ENCODE measurements at regions not wholly inside any gene's neighbourhood (a gene's known extent, or its start where the extent isn't known, plus 50 kb on each side); places are given as distances from the start of the nearest gene placed in this dataset.

DNA sequence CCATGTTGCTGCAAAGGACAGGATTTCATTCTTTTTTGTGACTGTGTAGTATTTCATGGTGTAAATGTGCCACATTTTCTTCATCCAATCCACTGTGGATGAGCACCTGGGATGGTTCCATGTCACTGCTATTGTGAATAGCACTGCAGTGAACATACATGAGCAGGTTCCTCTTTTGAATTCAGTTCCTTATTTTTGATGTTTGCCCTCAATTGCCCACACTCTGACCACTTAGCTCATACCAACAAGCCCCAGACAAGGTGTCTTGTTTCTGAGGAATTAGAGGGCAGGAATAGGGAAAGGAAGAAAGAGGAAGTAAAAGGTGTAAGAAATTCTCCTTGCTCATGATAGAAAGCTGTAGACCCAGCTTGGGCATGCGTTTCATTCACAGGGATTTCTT, 244.2 kb upstream of the ZNF507 start:
- H3K9ac ChIP-seq (ENCODE audit: low read depth, low read length) = no peak overlapping the region
- H3K36me3 ChIP-seq (ENCODE audit: control insufficient read depth, insufficient read depth, low read length) = no peaks in the 10 kb centered on the region
- no peak overlapping the region for H3K4me3 ChIP-seq (ENCODE audit: low read depth, low read length)
- no peaks in the 10 kb centered on the region for H3K27me3 ChIP-seq (ENCODE audit: control insufficient read depth, insufficient read depth, low read length)
- H3K27ac ChIP-seq (ENCODE audit: low read depth, low read length) = no peak overlapping the region
- peaks cover 16% of the 10 kb centered on the region for H3K9me3 ChIP-seq (ENCODE audit: control insufficient read depth, insufficient read depth, low read length)
- H3K4me1 ChIP-seq (ENCODE audit: control insufficient read depth, insufficient read depth, low read length) = peaks cover 15% of the 10 kb centered on the region

DNA sequence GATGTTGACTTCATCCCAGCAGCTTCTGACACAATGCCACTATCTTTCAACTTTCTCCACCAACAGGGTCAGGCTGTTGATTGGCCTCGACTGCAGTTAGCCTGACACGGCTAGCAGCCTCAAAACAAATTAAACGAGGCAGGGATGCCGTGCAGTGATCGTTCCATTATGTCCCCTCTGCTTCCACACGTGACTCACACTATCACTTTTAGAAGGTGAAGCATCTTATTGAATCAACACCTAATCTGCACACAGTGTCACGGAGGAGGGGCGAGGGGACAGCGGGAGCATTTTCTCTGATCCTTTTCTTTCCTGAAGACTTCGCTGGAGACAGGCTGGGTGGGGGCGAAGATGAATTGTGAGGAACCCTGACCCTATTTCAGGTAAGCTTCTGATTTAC, 241.9 kb upstream of the ZNF507 start:
- peaks cover 16% of the 10 kb centered on the region for H3K9me3 ChIP-seq (ENCODE audit: control insufficient read depth, insufficient read depth, low read length)
- no peak overlapping the region for H3K4me3 ChIP-seq (ENCODE audit: low read depth, low read length)
- no peak overlapping the region for H3K9ac ChIP-seq (ENCODE audit: low read depth, low read length)
- no peaks in the 10 kb centered on the region for H3K27me3 ChIP-seq (ENCODE audit: control insufficient read depth, insufficient read depth, low read length)
- H3K36me3 ChIP-seq (ENCODE audit: control insufficient read depth, insufficient read depth, low read length) = no peaks in the 10 kb centered on the region
- H3K4me1 ChIP-seq (ENCODE audit: control insufficient read depth, insufficient read depth, low read length) = peaks cover 5% of the 10 kb centered on the region
- no peak overlapping the region for H3K27ac ChIP-seq (ENCODE audit: low read depth, low read length)

DNA sequence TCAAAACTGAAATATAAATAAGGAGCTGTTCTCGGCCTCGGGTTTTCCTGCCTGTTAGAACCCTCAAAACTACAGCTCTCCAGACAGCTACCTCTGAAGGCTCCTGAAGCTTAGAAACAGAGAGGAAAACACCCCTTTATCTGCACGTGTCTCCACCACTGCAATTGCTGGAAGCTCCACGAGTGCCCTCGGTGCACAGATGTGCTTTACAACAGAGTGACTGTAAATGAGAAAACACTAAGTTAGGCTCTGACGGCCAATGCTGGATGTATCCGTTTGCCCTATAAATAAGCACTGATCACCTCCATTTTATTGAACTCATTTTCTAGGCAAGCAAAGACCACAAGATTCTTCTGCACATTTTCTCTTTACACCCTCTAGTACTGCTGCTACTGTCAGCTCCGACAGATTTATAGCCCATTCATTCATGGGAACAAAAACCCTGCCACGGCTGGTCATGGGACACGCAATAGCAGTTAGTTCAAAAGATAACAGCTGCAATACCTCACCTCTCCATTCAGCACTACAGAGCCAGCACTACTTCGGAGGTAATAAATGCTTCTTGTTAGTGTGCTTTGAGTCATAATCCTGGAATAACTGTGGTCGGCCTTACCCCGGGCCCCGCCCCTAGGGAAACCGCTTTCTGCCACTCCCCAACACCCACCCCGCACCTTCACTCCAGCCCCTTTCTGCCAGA, 241.1 kb upstream of the ZNF507 start:
- Histone ChIP-seq H3K27ac (ENCODE audit: low read depth, low read length) (no peak overlapping the region), H3K9me3 (ENCODE audit: control insufficient read depth, insufficient read depth, low read length) (peaks cover 16% of the 10 kb centered on the region), H3K4me1 (ENCODE audit: control insufficient read depth, insufficient read depth, low read length) (no peaks in the 10 kb centered on the region), H3K36me3 (ENCODE audit: control insufficient read depth, insufficient read depth, low read length) (no peaks in the 10 kb centered on the region), H3K27me3 (ENCODE audit: control insufficient read depth, insufficient read depth, low read length) (no peaks in the 10 kb centered on the region), H3K9ac (ENCODE audit: low read depth, low read length) (no peak overlapping the region), H3K4me3 (ENCODE audit: low read depth, low read length) (no peak overlapping the region)

DNA sequence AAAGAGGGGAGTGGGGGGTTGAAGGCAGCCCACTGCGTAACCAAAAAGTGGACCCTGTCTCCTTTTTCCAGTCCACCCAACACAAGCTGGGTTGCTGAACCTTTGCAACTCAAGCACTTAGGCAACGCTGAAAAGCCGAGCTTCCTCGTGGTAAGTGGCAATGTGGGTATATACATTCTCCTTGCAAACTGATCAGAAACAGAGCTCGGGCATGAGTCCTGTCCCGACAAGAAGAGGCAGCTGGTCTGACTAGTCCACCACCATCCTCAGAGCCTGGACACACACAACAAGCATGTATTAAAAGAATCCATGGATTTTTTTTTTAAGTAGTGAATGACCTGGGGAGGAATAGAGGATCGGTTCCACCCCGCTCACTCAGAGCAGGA, 240.6 kb upstream of the ZNF507 start:
- Histone ChIP-seq H3K36me3 (ENCODE audit: control insufficient read depth, insufficient read depth, low read length) (no peaks in the 10 kb centered on the region), H3K9me3 (ENCODE audit: control insufficient read depth, insufficient read depth, low read length) (peaks cover 11% of the 10 kb centered on the region), H3K9ac (ENCODE audit: low read depth, low read length) (no peak overlapping the region), H3K4me1 (ENCODE audit: control insufficient read depth, insufficient read depth, low read length) (no peaks in the 10 kb centered on the region), H3K27ac (ENCODE audit: low read depth, low read length) (no peak overlapping the region), H3K4me3 (ENCODE audit: low read depth, low read length) (no peak overlapping the region), H3K27me3 (ENCODE audit: control insufficient read depth, insufficient read depth, low read length) (no peaks in the 10 kb centered on the region)

DNA sequence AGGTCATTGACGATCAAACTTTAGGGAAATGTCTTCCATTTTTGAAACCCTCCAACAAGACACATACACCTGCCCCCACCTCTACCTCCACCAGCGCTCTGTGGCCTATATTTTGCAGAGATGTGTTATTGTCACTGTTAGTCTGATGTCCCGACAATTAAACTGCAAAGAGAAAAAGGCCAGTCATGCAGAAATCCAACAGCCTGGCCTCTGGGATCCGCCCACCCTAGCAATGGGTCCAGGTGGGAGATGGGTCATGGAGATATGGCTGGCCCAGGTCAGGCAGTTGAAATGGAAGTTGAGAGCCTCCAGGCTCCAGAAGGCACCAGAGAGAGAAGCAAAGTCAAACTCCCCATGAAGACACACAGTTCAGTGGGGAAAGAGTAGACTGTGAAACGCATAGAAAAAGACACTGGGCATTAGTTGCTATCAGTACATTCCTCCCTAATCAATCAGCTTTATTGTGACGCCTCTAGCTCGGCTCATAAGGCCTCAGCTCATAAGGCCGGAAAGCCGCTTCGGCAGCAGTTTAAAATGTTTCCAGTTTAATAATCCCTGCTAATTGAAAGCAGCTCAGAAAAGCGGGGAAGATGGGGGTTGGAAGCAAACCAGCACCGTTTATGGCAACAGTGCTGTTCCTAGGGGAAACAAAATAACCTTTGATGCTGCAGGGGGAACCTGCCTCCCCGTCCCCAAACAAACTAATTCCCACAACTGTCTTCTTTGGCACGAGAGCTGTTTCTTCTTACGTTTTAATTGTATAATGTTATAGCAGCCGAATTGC, 239.7 kb upstream of the ZNF507 start:
- Histone ChIP-seq H3K9ac (ENCODE audit: low read depth, low read length) (no peak overlapping the region), H3K27me3 (ENCODE audit: control insufficient read depth, insufficient read depth, low read length) (no peaks in the 10 kb centered on the region), H3K4me1 (ENCODE audit: control insufficient read depth, insufficient read depth, low read length) (no peaks in the 10 kb centered on the region), H3K4me3 (ENCODE audit: low read depth, low read length) (no peak overlapping the region), H3K9me3 (ENCODE audit: control insufficient read depth, insufficient read depth, low read length) (0 out of 2 replicates have a peak, but pooled peaks cover 2% of the 10 kb centered on the region), H3K27ac (ENCODE audit: low read depth, low read length) (no peak overlapping the region), H3K36me3 (ENCODE audit: control insufficient read depth, insufficient read depth, low read length) (no peaks in the 10 kb centered on the region)

DNA sequence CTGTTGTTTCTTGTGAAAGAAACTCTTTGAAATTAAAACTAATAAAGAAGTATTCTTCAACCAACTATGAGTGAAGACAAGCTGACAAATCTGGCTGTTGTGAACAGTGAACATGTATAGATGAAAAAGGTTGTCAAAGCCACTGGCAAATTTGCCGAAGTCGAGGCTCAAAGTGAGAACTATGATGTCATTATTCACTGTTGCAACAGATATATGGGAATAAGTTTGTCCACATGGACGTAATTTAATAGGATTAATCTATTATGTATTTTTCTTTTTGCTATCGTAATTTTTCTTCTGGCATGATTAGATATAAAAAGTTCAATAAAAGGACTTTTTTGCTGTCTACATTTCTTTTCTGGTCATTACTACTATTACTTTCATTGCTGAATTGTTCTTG, 223.2 kb upstream of the ZNF507 start:
- Histone ChIP-seq H3K36me3 (ENCODE audit: control insufficient read depth, insufficient read depth, low read length) (no peaks in the 10 kb centered on the region), H3K27ac (ENCODE audit: low read depth, low read length) (no peak overlapping the region), H3K9ac (ENCODE audit: low read depth, low read length) (no peak overlapping the region), H3K4me3 (ENCODE audit: low read depth, low read length) (no peak overlapping the region), H3K27me3 (ENCODE audit: control insufficient read depth, insufficient read depth, low read length) (no peaks in the 10 kb centered on the region), H3K4me1 (ENCODE audit: control insufficient read depth, insufficient read depth, low read length) (no peaks in the 10 kb centered on the region), H3K9me3 (ENCODE audit: control insufficient read depth, insufficient read depth, low read length) (peaks cover 5% of the 10 kb centered on the region; the same call in 1 of the 2 replicates)

DNA sequence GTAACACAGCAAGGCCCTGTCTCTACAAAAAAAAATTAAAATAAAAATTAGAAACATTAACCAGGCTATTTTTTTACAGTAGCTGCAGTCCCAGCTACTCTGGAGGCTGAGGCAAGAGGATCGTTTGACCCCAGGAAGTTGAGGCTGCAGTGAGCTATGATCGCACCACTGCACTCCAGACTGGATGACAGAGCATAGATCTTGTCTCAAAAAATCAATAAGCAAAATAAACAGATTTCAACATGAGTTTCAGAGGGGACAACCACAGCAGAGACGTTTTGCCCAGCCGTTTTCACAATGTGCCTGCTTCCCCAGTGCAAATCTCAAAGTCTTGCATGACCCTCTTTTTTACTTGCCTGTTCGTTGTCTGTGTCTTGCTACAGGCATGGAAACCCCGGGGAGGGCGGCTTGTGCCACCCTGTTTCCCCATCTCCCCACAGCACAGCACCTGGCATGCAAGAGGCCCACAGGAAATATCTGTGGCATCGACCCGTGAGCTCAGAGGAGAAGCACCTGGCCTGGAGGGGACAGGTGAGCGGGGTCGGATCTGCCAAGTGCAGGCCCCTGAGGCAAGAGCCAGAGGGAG, 222.0 kb upstream of the ZNF507 start:
- no peak overlapping the region for H3K9ac ChIP-seq (ENCODE audit: low read depth, low read length)
- H3K4me1 ChIP-seq (ENCODE audit: control insufficient read depth, insufficient read depth, low read length) = no peaks in the 10 kb centered on the region
- H3K4me3 ChIP-seq (ENCODE audit: low read depth, low read length) = no peak overlapping the region

DNA sequence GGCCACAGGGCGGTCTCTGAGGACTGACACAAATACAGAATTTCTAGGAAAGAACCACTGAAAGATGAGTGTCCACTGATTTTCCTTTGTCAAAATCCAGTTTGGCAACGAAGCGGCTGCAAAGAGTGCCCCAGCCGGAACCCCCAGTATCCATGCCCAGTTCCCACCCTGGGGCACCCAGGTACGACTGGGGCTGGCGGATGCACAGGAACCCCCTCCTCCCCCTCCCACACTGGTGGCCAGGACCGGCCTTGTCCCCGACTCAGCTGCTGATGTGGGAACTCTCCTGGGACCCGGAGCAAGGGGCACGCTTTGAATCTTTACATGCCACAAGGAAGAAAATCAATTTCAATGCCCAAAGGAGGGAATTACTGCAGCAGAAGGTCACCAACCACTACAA, 220.8 kb upstream of the ZNF507 start:
- Histone ChIP-seq H3K4me1 (ENCODE audit: control insufficient read depth, insufficient read depth, low read length) (no peaks in the 10 kb centered on the region), H3K36me3 (ENCODE audit: control insufficient read depth, insufficient read depth, low read length) (no peaks in the 10 kb centered on the region), H3K27ac (ENCODE audit: low read depth, low read length) (no peak overlapping the region), H3K4me3 (ENCODE audit: low read depth, low read length) (no peak overlapping the region), H3K9ac (ENCODE audit: low read depth, low read length) (no peak overlapping the region), H3K9me3 (ENCODE audit: control insufficient read depth, insufficient read depth, low read length) (no peaks in the 10 kb centered on the region; the same call in 1 of the 2 replicates), H3K27me3 (ENCODE audit: control insufficient read depth, insufficient read depth, low read length) (no peaks in the 10 kb centered on the region)

More for the DNA sequence above, 222.0 kb upstream of the ZNF507 start:
- Histone ChIP-seq H3K27me3 (ENCODE audit: control insufficient read depth, insufficient read depth, low read length) (no peaks in the 10 kb centered on the region), H3K36me3 (ENCODE audit: control insufficient read depth, insufficient read depth, low read length) (no peaks in the 10 kb centered on the region), H3K9me3 (ENCODE audit: control insufficient read depth, insufficient read depth, low read length) (no peaks in the 10 kb centered on the region; the same call in 1 of the 2 replicates), H3K27ac (ENCODE audit: low read depth, low read length) (no peak overlapping the region)

DNA sequence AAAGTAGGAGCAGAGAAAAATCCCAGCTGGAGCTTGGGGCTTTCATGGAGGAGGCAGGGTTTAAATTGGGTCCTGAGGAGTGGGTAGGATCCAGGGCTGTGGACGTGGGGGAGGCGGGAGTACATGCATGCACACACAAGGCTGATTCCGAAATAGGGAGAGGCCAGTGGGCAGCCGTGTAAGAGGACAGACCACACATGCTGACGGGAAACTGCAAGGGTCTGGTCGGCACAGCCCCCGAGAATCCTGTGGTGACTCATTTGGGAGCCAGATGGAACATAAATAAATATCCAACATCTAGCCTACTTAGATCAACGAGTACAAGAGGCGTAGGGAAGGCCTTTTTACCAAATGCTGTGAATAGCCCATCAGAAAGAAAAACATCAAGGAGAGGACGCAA, 216.3 kb upstream of the ZNF507 start:
- H3K36me3 ChIP-seq (ENCODE audit: control insufficient read depth, insufficient read depth, low read length) = no peaks in the 10 kb centered on the region
- no peaks in the 10 kb centered on the region for H3K9me3 ChIP-seq (ENCODE audit: control insufficient read depth, insufficient read depth, low read length)
- no peak overlapping the region for H3K4me3 ChIP-seq (ENCODE audit: low read depth, low read length)
- no peak overlapping the region for H3K27ac ChIP-seq (ENCODE audit: low read depth, low read length)
- H3K9ac ChIP-seq (ENCODE audit: low read depth, low read length) = no peak overlapping the region
- no peaks in the 10 kb centered on the region for H3K4me1 ChIP-seq (ENCODE audit: control insufficient read depth, insufficient read depth, low read length)
- H3K27me3 ChIP-seq (ENCODE audit: control insufficient read depth, insufficient read depth, low read length) = no peaks in the 10 kb centered on the region

DNA sequence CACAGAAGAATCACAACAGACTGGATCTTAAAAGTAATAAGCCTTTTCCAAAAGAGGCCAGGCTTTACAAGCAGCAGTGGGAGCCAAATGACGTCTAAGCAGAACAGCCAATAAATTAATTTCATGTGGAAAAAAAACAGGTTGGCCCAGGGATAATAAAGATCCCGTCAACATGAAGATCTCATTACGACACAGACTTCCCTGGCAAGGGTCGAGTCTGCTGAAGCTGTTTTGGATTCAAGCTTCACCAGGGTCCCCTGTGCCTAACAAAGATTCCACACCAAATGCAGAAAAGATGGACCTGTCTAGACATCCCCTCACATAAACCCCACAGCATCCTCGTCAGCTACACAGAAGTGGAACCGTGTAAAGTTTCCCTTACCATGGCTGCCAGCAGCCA, 215.1 kb upstream of the ZNF507 start:
- H3K27me3 ChIP-seq (ENCODE audit: control insufficient read depth, insufficient read depth, low read length) = no peaks in the 10 kb centered on the region
- no peaks in the 10 kb centered on the region for H3K9me3 ChIP-seq (ENCODE audit: control insufficient read depth, insufficient read depth, low read length)
- H3K4me1 ChIP-seq (ENCODE audit: control insufficient read depth, insufficient read depth, low read length) = no peaks in the 10 kb centered on the region
- H3K27ac ChIP-seq (ENCODE audit: low read depth, low read length) = no peak overlapping the region
- H3K36me3 ChIP-seq (ENCODE audit: control insufficient read depth, insufficient read depth, low read length) = no peaks in the 10 kb centered on the region
- no peak overlapping the region for H3K4me3 ChIP-seq (ENCODE audit: low read depth, low read length)
- H3K9ac ChIP-seq (ENCODE audit: low read depth, low read length) = no peak overlapping the region

DNA sequence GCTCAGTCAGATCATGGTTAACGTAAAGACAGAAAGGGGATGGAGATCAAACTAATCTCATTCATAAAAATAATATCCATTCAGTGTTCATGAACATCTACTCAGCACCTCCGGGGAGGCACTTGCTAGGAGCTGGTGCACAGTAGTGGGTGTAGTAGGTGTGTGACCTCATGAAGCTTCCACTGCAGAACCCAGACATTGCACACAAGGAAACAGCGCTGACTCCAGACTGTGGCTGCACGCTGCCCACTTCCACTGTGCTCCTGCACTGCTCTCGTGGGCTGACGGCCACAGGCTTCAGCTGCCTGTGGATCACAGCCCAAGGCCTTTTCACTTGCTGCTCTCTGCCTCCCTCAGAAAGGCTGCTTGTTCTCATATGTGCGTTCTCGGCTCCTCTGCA, 214.4 kb upstream of the ZNF507 start:
- Histone ChIP-seq H3K27ac (ENCODE audit: low read depth, low read length) (no peak overlapping the region), H3K4me3 (ENCODE audit: low read depth, low read length) (no peak overlapping the region), H3K9me3 (ENCODE audit: control insufficient read depth, insufficient read depth, low read length) (no peaks in the 10 kb centered on the region), H3K27me3 (ENCODE audit: control insufficient read depth, insufficient read depth, low read length) (no peaks in the 10 kb centered on the region), H3K36me3 (ENCODE audit: control insufficient read depth, insufficient read depth, low read length) (no peaks in the 10 kb centered on the region), H3K4me1 (ENCODE audit: control insufficient read depth, insufficient read depth, low read length) (no peaks in the 10 kb centered on the region), H3K9ac (ENCODE audit: low read depth, low read length) (no peak overlapping the region)

All from HUES48 (cell line).